ENCODE measurements at regions not wholly inside any gene's neighbourhood (a gene's known extent, or its start where the extent isn't known, plus 50 kb on each side); places are given as distances from the start of the nearest gene placed in this dataset.

- TF ChIP-seq POLR2AphosphoS5 (IDR thresholded peaks at IDR 0.05; ENCODE audit: low read depth, low read length), result no peak
- TF ChIP-seq TAF7 (optimal IDR thresholded peaks at IDR 0.05; ENCODE audit: borderline replicate concordance, low read depth, low read length), result no peak
- no peak for TF ChIP-seq BACH1 (IDR thresholded peaks at IDR 0.05; ENCODE audit: low read length)
- no peak for TF ChIP-seq CTCF (IDR thresholded peaks at IDR 0.05; ENCODE audit: control extremely low read depth in 1 of 3, insufficient read depth in 1 of 3, low read depth in 1 of 3, low read length in 3 of 3)
- TF ChIP-seq SP1 (IDR thresholded peaks at IDR 0.05; ENCODE audit: low read depth, low read length), result no peak
- TF ChIP-seq POLR2A (IDR thresholded peaks at IDR 0.05; ENCODE audit: control extremely low read depth in 1 of 2, low read depth in 2 of 2, low read length in 2 of 2), result no peak
- no peak for TF ChIP-seq TBP (IDR thresholded peaks at IDR 0.05; ENCODE audit: low read depth, low read length)
- no peak for TF ChIP-seq EZH2 (IDR thresholded peaks at IDR 0.05; ENCODE audit: low read depth, low read length, severe bottlenecking)
- no peak for TF ChIP-seq ATF2 (IDR thresholded peaks at IDR 0.05; ENCODE audit: low read length)
Measured at GRCh38 chr11:80598905-80599304, 1158.1 kb upstream of the TENM4 start.

All from H1 (cell line).